Endothelial cell of umbilical vein (primary cell): ENCODE measurements at regions not wholly inside any gene's neighbourhood (a gene's known extent, or its start where the extent isn't known, plus 50 kb on each side); places are given as distances from the start of the nearest gene placed in this dataset.

Source experiments
- EZH2 ChIP-seq: IDR thresholded peaks from 2 replicates; pipeline ENCODE4 v1.6.1; 2012; ENCODE audit warnings: borderline replicate concordance, low read depth, mild to moderate bottlenecking, moderate library complexity, low read length, inconsistent platforms; ENCODE audit not compliant: severe bottlenecking
- POLR2A ChIP-seq: IDR thresholded peaks from 2 replicates; pipeline ENCODE4 v1.6.1; 2012; ENCODE audit warnings: low read depth, mild to moderate bottlenecking, control low read depth, low read length
- POLR2AphosphoS5 ChIP-seq: IDR thresholded peaks from 2 replicates; pipeline ENCODE4 v1.6.1; 2012; ENCODE audit warnings: low read depth, mild to moderate bottlenecking, control low read depth, low read length, moderate library complexity; ENCODE audit not compliant: insufficient read depth
- TF ChIP-seq, protein P1 (sequence below), 2 donors: IDR thresholded peaks; 1 replicate in 1 of 2; 2 replicates in 1 of 2; pipeline ENCODE4 v1.5.1; 2011; ENCODE audit warnings: low read length in 2 of 2, mild to moderate bottlenecking in 2 of 2, moderate library complexity in 2 of 2, control low read depth in 1 of 2, inconsistent platforms in 1 of 2, low read depth in 1 of 2; ENCODE audit not compliant: insufficient read depth in 1 of 2; ENCODE audit errors: extremely low read depth in 1 of 2

DNA sequence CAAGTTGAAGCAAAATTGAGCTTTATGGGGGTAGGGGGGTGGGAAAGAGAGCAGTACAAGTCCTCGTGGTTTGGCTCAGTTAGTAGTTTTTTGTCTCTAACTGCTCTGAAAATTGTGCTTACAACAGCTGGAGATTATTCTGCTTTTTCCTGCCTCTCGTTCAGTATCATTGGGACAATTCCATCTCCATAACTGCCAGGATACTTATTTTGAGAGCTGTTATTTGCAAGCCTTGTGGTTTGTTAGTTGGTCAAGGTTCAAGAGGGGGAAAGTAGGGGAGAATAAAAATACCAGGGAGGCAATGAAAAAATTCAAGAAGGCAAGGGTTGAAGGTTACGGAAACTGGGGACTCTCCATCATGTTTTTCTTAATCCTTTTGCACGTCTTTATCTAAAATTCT is 811.8 kb upstream of the ADGRL2 start:
- TF ChIP-seq POLR2AphosphoS5 (no peak), EZH2 (no peak), POLR2A (no peak)
- TF ChIP-seq, protein P1, sequence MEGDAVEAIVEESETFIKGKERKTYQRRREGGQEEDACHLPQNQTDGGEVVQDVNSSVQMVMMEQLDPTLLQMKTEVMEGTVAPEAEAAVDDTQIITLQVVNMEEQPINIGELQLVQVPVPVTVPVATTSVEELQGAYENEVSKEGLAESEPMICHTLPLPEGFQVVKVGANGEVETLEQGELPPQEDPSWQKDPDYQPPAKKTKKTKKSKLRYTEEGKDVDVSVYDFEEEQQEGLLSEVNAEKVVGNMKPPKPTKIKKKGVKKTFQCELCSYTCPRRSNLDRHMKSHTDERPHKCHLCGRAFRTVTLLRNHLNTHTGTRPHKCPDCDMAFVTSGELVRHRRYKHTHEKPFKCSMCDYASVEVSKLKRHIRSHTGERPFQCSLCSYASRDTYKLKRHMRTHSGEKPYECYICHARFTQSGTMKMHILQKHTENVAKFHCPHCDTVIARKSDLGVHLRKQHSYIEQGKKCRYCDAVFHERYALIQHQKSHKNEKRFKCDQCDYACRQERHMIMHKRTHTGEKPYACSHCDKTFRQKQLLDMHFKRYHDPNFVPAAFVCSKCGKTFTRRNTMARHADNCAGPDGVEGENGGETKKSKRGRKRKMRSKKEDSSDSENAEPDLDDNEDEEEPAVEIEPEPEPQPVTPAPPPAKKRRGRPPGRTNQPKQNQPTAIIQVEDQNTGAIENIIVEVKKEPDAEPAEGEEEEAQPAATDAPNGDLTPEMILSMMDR (IDR thresholded peaks at IDR 0.05; ENCODE audit: extremely low read depth in 1 of 2, insufficient read depth in 1 of 2, low read depth in 1 of 2, low read length in 2 of 2) = no peak
